Activated CD8-positive, alpha-beta T cell treated with anti-CD3 and anti-CD28 coated beads for 36 hours (primary cell): ENCODE measurements at regions not wholly inside any gene's neighbourhood (a gene's known extent, or its start where the extent isn't known, plus 50 kb on each side); places are given as distances from the start of the nearest gene placed in this dataset.

Experiments used
- ATAC-seq: fragments of 200-7000 bp; cut with Tn5 transposase; one replicate; pipeline ENCODE4 v1.10.0; 2021; ENCODE audit warnings: mild to moderate bottlenecking, moderate library complexity
- CTCF ChIA-PET: fragments of 350-600 bp; sonication (Branson Sonifier 250); formaldehyde crosslinking; loops from one replicate; lab custom pipeline; 2021; ENCODE audit warnings: antibody characterized with exemption; lab: Charles Lee
- POLR2A ChIA-PET: fragments of 350-600 bp; sonication (Branson Sonifier 250); formaldehyde crosslinking; loops from one replicate; lab custom pipeline; 2021; ENCODE audit warnings: antibody characterized with exemption; lab: Charles Lee
- DNase-seq: peaks from one replicate; pipeline ENCODE4 v3.0.0-alpha.2; 2020
- H3K27ac Mint-ChIP-seq: one replicate; pipeline ENCODE4 v1.8.0; 2021; ENCODE audit warnings: mild to moderate bottlenecking, mixed read lengths
- H3K27me3 Mint-ChIP-seq: one replicate; pipeline ENCODE4 v1.8.0; 2021; ENCODE audit warnings: mixed read lengths
- H3K36me3 Mint-ChIP-seq: one replicate; pipeline ENCODE4 v1.8.0; 2021; ENCODE audit warnings: low read depth, mixed read lengths
- H3K4me1 Mint-ChIP-seq: one replicate; pipeline ENCODE4 v1.8.0; 2021; ENCODE audit warnings: low read depth, mixed read lengths
- H3K4me3 Mint-ChIP-seq: one replicate; pipeline ENCODE4 v1.8.0; 2021; ENCODE audit warnings: mild to moderate bottlenecking, moderate library complexity, mixed read lengths
- H3K9me3 Mint-ChIP-seq: one replicate; pipeline ENCODE4 v1.8.0; 2021; ENCODE audit warnings: mixed read lengths
- CTCF ChIP-seq: fragments of 200-600 bp; IDR thresholded peaks from one replicate; pipeline ENCODE4 v1.8.0; 2022; ENCODE audit warnings: antibody characterized with exemption, mild to moderate bottlenecking
- intact Hi-C: fragments of 100-400 bp; cut with micrococcal nuclease; formaldehyde crosslinking; loops from one replicate; pipeline ENCODE4 v1.10.0; 2022

GRCh38 chr2:188919824-188920223 lies 54.3 kb upstream of the COL3A1 start:
- Mint-ChIP-seq H3K27ac (no peak overlapping the region), H3K9me3 (peaks cover 2% of the 10 kb centered on the region), H3K36me3 (no peaks in the 10 kb centered on the region), H3K27me3 (no peaks in the 10 kb centered on the region), H3K4me3 (no peak overlapping the region), H3K4me1 (no peaks in the 10 kb centered on the region)
- intact Hi-C loops, result no loop called here
- POLR2A ChIA-PET, result no interaction called here
- ATAC-seq, result no peak
- DNase-seq, result no peak
- TF ChIP-seq CTCF, result no peak
- CTCF ChIA-PET, result no interaction called here

- ChIA-PET CTCF (no interaction called here), POLR2A (no interaction called here)
- Mint-ChIP-seq H3K9me3 (peaks cover 7% of the 10 kb centered on the region), H3K27me3 (no peaks in the 10 kb centered on the region), H3K4me1 (no peaks in the 10 kb centered on the region), H3K4me3 (no peak overlapping the region), H3K36me3 (no peaks in the 10 kb centered on the region), H3K27ac (no peak overlapping the region)
- ATAC-seq (no peak), DNase-seq (no peak)
- intact Hi-C loops, result no loop called here
- no peak for TF ChIP-seq CTCF
These were observed 52.0 kb upstream of the COL3A1 start for GRCh38 chr2:188922191-188922590.
